H1 (cell line): ENCODE measurements at regions not wholly inside any gene's neighbourhood (a gene's known extent, or its start where the extent isn't known, plus 50 kb on each side); places are given as distances from the start of the nearest gene placed in this dataset.

Experiments used
- BCL11A ChIP-seq, 2 experiments: IDR thresholded peaks; one replicate each; pipeline ENCODE4 v1.6.1; 2011; ENCODE audit warnings: low read depth in 2 of 2, low read length in 2 of 2, mild to moderate bottlenecking in 2 of 2
- KDM1A ChIP-seq: fragments of 200-600, 300-600 bp; sonication (generic); IDR thresholded peaks from 2 replicates; pipeline ENCODE4 v1.7.1; 2016; ENCODE audit warnings: mild to moderate bottlenecking, low read length, borderline replicate concordance
- RXRA ChIP-seq: IDR thresholded peaks from 2 replicates; pipeline ENCODE4 v1.6.1; 2011; ENCODE audit warnings: low read depth, mild to moderate bottlenecking, low read length, moderate library complexity; ENCODE audit not compliant: insufficient read depth

GRCh38 chr7:131999193-131999592 lies 442.8 kb upstream of the PODXL start (continued):
- TF ChIP-seq KDM1A (no peak), RXRA (no peak), BCL11A (IDR thresholded peaks at IDR 0.05; ENCODE audit: low read depth in 2 of 2, low read length in 2 of 2) (no peak)
